Trophoblast cell (in vitro differentiated cells and primary cell): ENCODE measurements at regions not wholly inside any gene's neighbourhood (a gene's known extent, or its start where the extent isn't known, plus 50 kb on each side); places are given as distances from the start of the nearest gene placed in this dataset.
"Not testable (repeated sequence)": the region's sequence is repeated elsewhere in the genome, so short reads cannot be mapped to it uniquely, and the experiment has no call there.

ENCODE experiments used
- DNase-seq, 2 donors: peaks; one replicate each; pipeline ENCODE4 v3.0.0-alpha.2; 2016
- H2AFZ ChIP-seq: 2 replicates; pipeline ENCODE4 v1.6.1; 2013; ENCODE audit warnings: low read length, moderate library complexity, mild to moderate bottlenecking; ENCODE audit not compliant: insufficient read depth, poor library complexity
- H2AK5ac ChIP-seq: 2 replicates; pipeline ENCODE4 v1.6.1; 2013; ENCODE audit warnings: mild to moderate bottlenecking, low read length
- H2BK120ac ChIP-seq: 2 replicates; pipeline ENCODE4 v1.6.1; 2013; ENCODE audit warnings: low read length, mild to moderate bottlenecking, moderate library complexity; ENCODE audit not compliant: insufficient read depth, poor library complexity
- H2BK12ac ChIP-seq: 2 replicates; pipeline ENCODE4 v1.6.1; 2013; ENCODE audit warnings: mild to moderate bottlenecking, low read length, moderate library complexity
- H2BK5ac ChIP-seq: 2 replicates; pipeline ENCODE4 v1.6.1; 2013; ENCODE audit warnings: low read length, low read depth, moderate library complexity, mild to moderate bottlenecking; ENCODE audit not compliant: poor library complexity
- H3K14ac ChIP-seq: 2 replicates; pipeline ENCODE4 v1.6.1; 2013; ENCODE audit warnings: mild to moderate bottlenecking, low read length
- H3K18ac ChIP-seq: 2 replicates; pipeline ENCODE4 v1.6.1; 2013; ENCODE audit warnings: mild to moderate bottlenecking, low read length
- H3K23ac ChIP-seq: 2 replicates; pipeline ENCODE4 v1.6.1; 2013; ENCODE audit warnings: low read length
- H3K27ac ChIP-seq: 2 replicates; pipeline ENCODE4 v1.5.1; 2013; ENCODE audit warnings: low read depth, mild to moderate bottlenecking, inconsistent platforms, low read length, moderate library complexity
- H3K27me3 ChIP-seq: 2 replicates; pipeline ENCODE4 v1.6.1; 2013; ENCODE audit warnings: inconsistent platforms, mild to moderate bottlenecking, low read length, moderate library complexity; ENCODE audit not compliant: insufficient read depth
- H3K36me3 ChIP-seq, 2 experiments: 1 replicate in 1 of 2; 2 replicates in 1 of 2; pipeline ENCODE4 v1.6.1; 2013; ENCODE audit warnings: low read length in 2 of 2, mild to moderate bottlenecking in 2 of 2, moderate library complexity in 1 of 2; ENCODE audit not compliant: insufficient read depth in 2 of 2, control insufficient read depth in 1 of 2
- H3K4ac ChIP-seq: 2 replicates; pipeline ENCODE4 v1.6.1; 2013; ENCODE audit warnings: low read depth, mild to moderate bottlenecking, low read length, moderate library complexity
- H3K4me1 ChIP-seq, 2 experiments: 1 replicate in 1 of 2; 2 replicates in 1 of 2; pipeline ENCODE4 v1.6.1; 2013; ENCODE audit warnings: low read length in 2 of 2, mild to moderate bottlenecking in 2 of 2, moderate library complexity in 1 of 2; ENCODE audit not compliant: insufficient read depth in 2 of 2, control insufficient read depth in 1 of 2
- H3K4me2 ChIP-seq: 2 replicates; pipeline ENCODE4 v1.6.1; 2013; ENCODE audit warnings: inconsistent platforms, mild to moderate bottlenecking, low read length, moderate library complexity
- H3K4me3 ChIP-seq: 2 replicates; pipeline ENCODE4 v1.5.1; 2013; ENCODE audit warnings: mild to moderate bottlenecking, low read depth, low read length, inconsistent platforms
- H3K79me1 ChIP-seq: one replicate; pipeline ENCODE4 v1.6.1; 2013; ENCODE audit warnings: low read length
- H3K79me2 ChIP-seq: 2 replicates; pipeline ENCODE4 v1.6.1; 2013; ENCODE audit warnings: low read length, mild to moderate bottlenecking; ENCODE audit not compliant: control insufficient read depth, insufficient read depth, poor library complexity
- H3K9ac ChIP-seq: 2 replicates; pipeline ENCODE4 v1.6.1; 2013; ENCODE audit warnings: mild to moderate bottlenecking, low read length
- H3K9me3 ChIP-seq: 2 replicates; pipeline ENCODE4 v1.6.1; 2013; ENCODE audit warnings: low read depth, mild to moderate bottlenecking, control low read depth, inconsistent platforms, low read length; ENCODE audit not compliant: insufficient read depth
- H4K12ac ChIP-seq: 2 replicates; pipeline ENCODE4 v1.6.1; 2013; ENCODE audit warnings: low read depth, mild to moderate bottlenecking, low read length, moderate library complexity
- H4K8ac ChIP-seq: 2 replicates; pipeline ENCODE4 v1.6.1; 2013; ENCODE audit warnings: low read depth, mild to moderate bottlenecking, low read length, moderate library complexity
- H4K91ac ChIP-seq: one replicate; pipeline ENCODE4 v1.6.1; 2013; ENCODE audit warnings: low read depth, mild to moderate bottlenecking, low read length, moderate library complexity
- whole genome bisulfite sequencing: extraction: QIAGEN DNeasy Blood & Tissue Kit; methylation state at CpG from one replicate; pipeline ENCODE4 v1.1.7; 2013; ENCODE audit warnings: missing lambda C conversion rate; ENCODE audit not compliant: insufficient read length, insufficient coverage; ENCODE audit errors: extremely low coverage; 5-methylcytosine and 5-hydroxymethylcytosine counted together

DNA sequence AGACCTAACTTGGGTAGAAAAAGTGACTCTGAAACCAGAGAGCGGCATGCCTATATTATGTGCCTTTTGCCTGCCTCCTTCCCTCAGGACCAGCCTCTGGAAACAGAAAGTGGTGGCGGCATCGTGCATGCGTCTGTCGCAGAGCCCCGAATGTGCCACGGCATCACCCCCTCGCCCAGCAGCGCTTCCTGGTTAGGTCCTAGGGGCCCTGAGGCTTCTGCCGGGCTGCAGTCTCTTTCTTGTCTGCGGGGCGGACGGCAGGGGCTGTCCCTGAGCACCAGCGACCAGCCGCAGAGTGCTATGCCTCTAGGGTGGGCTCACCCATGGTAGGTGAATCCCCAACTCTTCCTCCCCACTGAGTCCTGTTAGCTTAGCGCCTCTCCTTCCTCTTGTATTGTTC, 68.7 kb downstream of the VSIG4 start:
- no CpG with 5 or more reads among the region's 16 CpGs for WGBS
- Histone ChIP-seq H3K9me3 (no peaks in the 10 kb centered on the region), H3K14ac (no peak overlapping the region), H3K18ac (no peak overlapping the region), H2AK5ac (no peak overlapping the region), H4K91ac (no peak overlapping the region), H2BK120ac (no peak overlapping the region), H2BK5ac (no peak overlapping the region), H4K8ac (no peak overlapping the region), H3K4ac (no peak overlapping the region), H3K9ac (no peak overlapping the region), H3K79me2 (no peaks in the 10 kb centered on the region), H3K4me3 (no peak overlapping the region), H3K36me3 (no peaks in the 10 kb centered on the region), H3K4me2 (no peak overlapping the region), H3K27ac (no peak overlapping the region), H2AFZ (no peak overlapping the region), H3K4me1 (no peaks in the 10 kb centered on the region), H4K12ac (no peak overlapping the region), H2BK12ac (no peak overlapping the region), H3K79me1 (no peaks in the 10 kb centered on the region), H3K27me3 (no peaks in the 10 kb centered on the region), H3K23ac (no peak overlapping the region)
- DNase-seq = no peak

DNA sequence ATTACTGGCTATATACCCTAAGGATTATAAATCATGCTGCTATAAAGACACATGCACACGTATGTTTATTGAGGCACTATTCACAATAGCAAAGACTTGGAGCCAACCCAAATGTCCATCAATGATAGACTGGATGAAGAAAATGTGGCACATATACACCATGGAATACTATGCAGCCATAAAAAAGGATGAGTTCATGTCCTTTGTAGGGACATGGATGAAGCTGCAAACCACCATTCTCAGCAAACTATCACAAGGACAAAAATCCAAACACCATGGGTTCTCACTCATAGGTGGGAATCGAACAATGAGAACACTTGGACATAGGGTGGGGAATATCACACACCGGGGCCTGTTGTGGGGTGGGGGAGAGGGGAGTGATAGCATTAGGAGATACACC, 72.7 kb downstream of the VSIG4 start:
- H3K23ac ChIP-seq, H4K12ac ChIP-seq, H2BK120ac ChIP-seq, H3K9ac ChIP-seq, H2AK5ac ChIP-seq, H3K27ac ChIP-seq, H3K4me1 ChIP-seq, H3K79me2 ChIP-seq, H3K4me3 ChIP-seq, H4K8ac ChIP-seq, H2AFZ ChIP-seq, H2BK5ac ChIP-seq, H4K91ac ChIP-seq, H3K9me3 ChIP-seq, H3K18ac ChIP-seq, H3K36me3 ChIP-seq, H3K27me3 ChIP-seq, H3K79me1 ChIP-seq, H3K14ac ChIP-seq, H3K4ac ChIP-seq, H3K4me2 ChIP-seq, H2BK12ac ChIP-seq, DNase-seq: not testable (repeated sequence)
- no CpG with 5 or more reads among the region's 3 CpGs for WGBS

GRCh38 chrX:65961714-65962113, 78.2 kb downstream of the VSIG4 start:
- no peak overlapping the region for H3K4ac ChIP-seq
- WGBS = no CpG with 5 or more reads among the region's 2 CpGs
- no peak overlapping the region for H2BK120ac ChIP-seq
- no peak for DNase-seq
- no peak overlapping the region for H3K9ac ChIP-seq
- H3K9me3 ChIP-seq = no peaks in the 10 kb centered on the region
- H3K36me3 ChIP-seq = no peaks in the 10 kb centered on the region
- no peak overlapping the region for H3K14ac ChIP-seq
- H3K18ac ChIP-seq = no peak overlapping the region
- H3K4me1 ChIP-seq = no peaks in the 10 kb centered on the region
- no peak overlapping the region for H2AK5ac ChIP-seq
- no peaks in the 10 kb centered on the region for H3K27me3 ChIP-seq
- H2BK5ac ChIP-seq = no peak overlapping the region
- H4K12ac ChIP-seq = no peak overlapping the region
- H3K4me3 ChIP-seq = no peak overlapping the region
- H4K8ac ChIP-seq = no peak overlapping the region
- H2BK12ac ChIP-seq = no peak overlapping the region
- H2AFZ ChIP-seq = no peak overlapping the region
- H3K27ac ChIP-seq = no peak overlapping the region
- no peak overlapping the region for H3K4me2 ChIP-seq
- H3K79me1 ChIP-seq = no peaks in the 10 kb centered on the region
- H3K23ac ChIP-seq = no peak overlapping the region
- no peaks in the 10 kb centered on the region for H3K79me2 ChIP-seq
- no peak overlapping the region for H4K91ac ChIP-seq

DNA sequence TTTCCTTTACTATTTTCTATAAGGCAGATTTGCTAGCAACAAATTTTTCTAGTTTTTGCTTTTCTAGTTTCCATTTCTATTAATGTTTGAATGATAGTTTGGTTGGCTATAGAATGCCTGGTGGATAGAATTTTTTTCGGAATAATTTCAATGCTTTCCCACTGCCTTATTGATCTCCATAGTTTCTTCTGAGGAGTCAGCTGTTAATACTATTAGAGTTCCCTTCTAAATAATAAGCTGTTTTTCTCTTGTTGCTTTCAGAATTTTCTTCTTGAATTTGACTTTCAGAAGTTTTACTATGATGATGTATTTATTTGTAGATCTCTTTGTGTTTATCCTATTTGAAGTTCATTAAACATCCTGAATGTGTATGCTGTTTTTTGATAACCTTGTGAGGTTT, 91.8 kb downstream of the VSIG4 start:
- Histone ChIP-seq H3K36me3 (no peaks in the 10 kb centered on the region), H3K4me1 (no peaks in the 10 kb centered on the region), H2BK12ac (no peak overlapping the region), H3K27ac (no peak overlapping the region), H3K4me3 (no peak overlapping the region), H3K14ac (no peak overlapping the region), H3K9me3 (no peaks in the 10 kb centered on the region), H3K79me2 (no peaks in the 10 kb centered on the region), H3K4me2 (no peak overlapping the region), H2AFZ (no peak overlapping the region), H4K8ac (no peak overlapping the region), H4K91ac (no peak overlapping the region), H3K79me1 (no peaks in the 10 kb centered on the region), H2BK120ac (no peak overlapping the region), H3K27me3 (no peaks in the 10 kb centered on the region), H3K9ac (no peak overlapping the region), H3K4ac (no peak overlapping the region), H2BK5ac (no peak overlapping the region), H4K12ac (no peak overlapping the region), H2AK5ac (no peak overlapping the region), H3K23ac (no peak overlapping the region), H3K18ac (no peak overlapping the region)
- no CpG with 5 or more reads among the region's 1 CpG for WGBS
- no peak for DNase-seq
